HepG2 (cell line): ENCODE measurements at regions not wholly inside any gene's neighbourhood (a gene's known extent, or its start where the extent isn't known, plus 50 kb on each side); places are given as distances from the start of the nearest gene placed in this dataset.

Experiments used
- ATAC-seq: fragments of 200-7000 bp; cut with Tn5 transposase; 3 replicates; pipeline ENCODE4 v1.9.1; 2020; ENCODE audit warnings: mild to moderate bottlenecking, moderate library complexity
- BruUV-seq: library from RNA; stranded (reverse); fragments of 400-500 nt; replicated peaks from 2 replicates; lab custom pipeline; 2021; lab: Mats Ljungman, UMichigan
- CTCF ChIA-PET: fragments of 300-600 bp; formaldehyde crosslinking; extraction: SDS; loops from one replicate; lab custom pipeline; 2021; ENCODE audit warnings: low total read pairs, inconsistent platforms, low intra/inter-chr PET ratio; lab: Yijun Ruan, JAX
- POLR2A ChIA-PET: fragments of 350-600 bp; sonication (Branson Sonifier 250); formaldehyde crosslinking; loops from one replicate; lab custom pipeline; 2020; ENCODE audit warnings: antibody characterized with exemption, inconsistent platforms; lab: Yijun Ruan, JAX
- DNase-seq: peaks from one replicate; pipeline ENCODE4 v3.0.0-alpha.2; 2015; ENCODE audit warnings: low spot score
- FAIRE-seq: peaks from 3 replicates; lab custom pipeline; 2011; peaks lifted over from hg19 to GRCh38; lab: Jason Lieb, UNC
- H2AFZ ChIP-seq: one replicate; pipeline ENCODE4 v1.6.1; 2011; ENCODE audit warnings: low read length, inconsistent platforms
- H3K27ac ChIP-seq: fragments of 300-600 bp; 3 replicates; pipeline ENCODE4 v1.8.0; 2011; ENCODE audit warnings: mixed run types, mild to moderate bottlenecking, mixed read lengths, low read length, inconsistent platforms; ENCODE audit not compliant: insufficient read depth; ENCODE audit errors: extremely low read length
- H3K27me3 ChIP-seq, 2 experiments: fragments of 200-600 bp in 1 of 2; 2 replicates in 1 of 2; 3 replicates in 1 of 2; pipeline versions ENCODE4 v1.6.0 to v1.8.0; 2011; ENCODE audit warnings: low read length in 2 of 2, mild to moderate bottlenecking in 2 of 2, moderate library complexity in 2 of 2, inconsistent platforms in 1 of 2; ENCODE audit not compliant: insufficient read depth in 2 of 2, control insufficient read depth in 1 of 2
- H3K36me3 ChIP-seq, 2 experiments: fragments of 200-600 bp in 1 of 2; replicated peaks in 1 of 2; 2 replicates in 1 of 2; 3 replicates in 1 of 2; pipeline versions ENCODE4 v1.5.1 to v1.8.0; 2011; ENCODE audit warnings: low read length in 2 of 2, inconsistent platforms in 1 of 2; ENCODE audit not compliant: insufficient read depth in 2 of 2, control insufficient read depth in 1 of 2
- H3K4me1 ChIP-seq: 2 replicates; pipeline ENCODE4 v1.5.1; 2012; ENCODE audit warnings: low read length, inconsistent platforms; ENCODE audit not compliant: insufficient read depth
- H3K4me2 ChIP-seq: 2 replicates; pipeline ENCODE4 v1.6.0; 2011; ENCODE audit warnings: low read depth, low read length, inconsistent platforms
- H3K4me3 ChIP-seq, 3 experiments: fragments of 200-600 bp in 1 of 3; sonication (generic), shearing (Covaris generic) in 1 of 3; replicated peaks in 1 of 3; 2 replicates each; pipeline ENCODE4 v1.5.1; 2011 to 2016; ENCODE audit warnings: low read length in 3 of 3, inconsistent platforms in 2 of 3, low read depth in 2 of 3, mild to moderate bottlenecking in 2 of 3, control low read depth in 1 of 3, mixed read lengths in 1 of 3; ENCODE audit not compliant: insufficient read depth in 1 of 3
- H3K79me2 ChIP-seq: one replicate; pipeline ENCODE4 v1.6.1; 2011; ENCODE audit warnings: low read length, inconsistent platforms; ENCODE audit not compliant: insufficient read depth
- H3K9ac ChIP-seq: 2 replicates; pipeline ENCODE4 v1.6.0; 2011; ENCODE audit warnings: mild to moderate bottlenecking, low read depth, low read length, inconsistent platforms; ENCODE audit not compliant: insufficient read depth
- H3K9me3 ChIP-seq: 2 replicates; pipeline ENCODE4 v1.5.1; 2012; ENCODE audit warnings: mild to moderate bottlenecking, low read length
- H4K20me1 ChIP-seq: 2 replicates; pipeline ENCODE4 v1.6.0; 2011; ENCODE audit warnings: inconsistent platforms, mild to moderate bottlenecking, low read length, moderate library complexity; ENCODE audit not compliant: insufficient read depth
- ZBTB40 ChIP-seq, 2 experiments: fragments of 450-650 bp in 1 of 2; sonication (generic) in 1 of 2; formaldehyde crosslinking in 1 of 2; IDR thresholded peaks; 2 replicates each; pipeline versions ENCODE4 v1.6.1 to v1.8.0; 2016 to 2022; ENCODE audit warnings: antibody characterized with exemption in 1 of 2, mild to moderate bottlenecking in 1 of 2, missing genetic modification reagents in 1 of 2
- ZNF407 ChIP-seq: sonication (generic); formaldehyde crosslinking; IDR thresholded peaks from one replicate; pipeline ENCODE4 v1.5.1; 2020; ENCODE audit warnings: mild to moderate bottlenecking, missing genetic modification reagents; ENCODE audit errors: not compliant biosample characterization
- ZNF570 ChIP-seq: sonication (generic); formaldehyde crosslinking; IDR thresholded peaks from 2 replicates; pipeline ENCODE4 v1.4.0; 2020; ENCODE audit warnings: mild to moderate bottlenecking, missing genetic modification reagents, borderline replicate concordance
- WGBS: methylation state at CpG from one replicate; pipeline ENCODE4 v1.1.6; 2017; ENCODE audit warnings: low lambda C conversion rate; 5-methylcytosine and 5-hydroxymethylcytosine counted together
- in situ Hi-C: cut with HindIII; loops from 2 replicates; pipeline ENCODE4 v1.10.0; 2017; ENCODE audit warnings: low pct_unique_long_range_greater_than_20kb; ENCODE audit not compliant: extremely low pct_ligation_motif_present
- intact Hi-C: fragments of 100-400 bp; cut with micrococcal nuclease; formaldehyde crosslinking; loops from one replicate; pipeline ENCODE4 v1.10.0; 2022; ENCODE audit not compliant: unreplicated experiment

- peaks cover 0 to 3% of the 10 kb centered on the region in 2 experiments; a peak in 1 of 5 replicates for H3K27me3 ChIP-seq
- H3K4me1 ChIP-seq, result no peaks in the 10 kb centered on the region
- ATAC-seq (no peak), FAIRE-seq (no peak), DNase-seq (no peak)
- no peak overlapping the region for H2AFZ ChIP-seq
- H3K9ac ChIP-seq, result no peak overlapping the region
- no peak overlapping the region for H3K4me3 ChIP-seq
- H3K9me3 ChIP-seq, result no peaks in the 10 kb centered on the region
- intact Hi-C loops, result no loop called here
- 2% methylated on average over 2 of the region's 2 CpGs for WGBS
- no TSS peak for BruUV-seq
- H3K27ac ChIP-seq, result no peak overlapping the region
- H4K20me1 ChIP-seq, result no peaks in the 10 kb centered on the region
- no peaks in the 10 kb centered on the region for H3K36me3 ChIP-seq
- CTCF ChIA-PET, result no interaction called here
- POLR2A ChIA-PET, result no interaction called here
- no peak overlapping the region for H3K4me2 ChIP-seq
- in situ Hi-C loops, result loop anchor here (25.0 kb wide), 1 partner anchor 1785 kb away; no protein-coding TSS in a partner anchor
- H3K79me2 ChIP-seq, result no peaks in the 10 kb centered on the region
- TF ChIP-seq ZBTB40 (IDR thresholded peaks at IDR 0.05) (no peak), ZBTB40 (CRISPR knock-in tag; IDR thresholded peaks at IDR 0.05) (no peak), ZNF570 (no peak), ZNF407 (no peak)
Observed at GRCh38 chr2:103152556-103152955, 390.7 kb downstream of the TMEM182 start.
